HFFc6 (cell line): ENCODE measurements at regions not wholly inside any gene's neighbourhood (a gene's known extent, or its start where the extent isn't known, plus 50 kb on each side); places are given as distances from the start of the nearest gene placed in this dataset.

Experiments
- DNase-seq: peaks from one replicate; pipeline ENCODE4 v3.0.0-alpha.2; 2018
- H3K27ac Mint-ChIP-seq: 2 replicates; pipeline ENCODE4 v1.8.0; 2020; ENCODE audit warnings: mild to moderate bottlenecking, mixed read lengths
- H3K27me3 Mint-ChIP-seq: 2 replicates; pipeline ENCODE4 v1.8.0; 2021; ENCODE audit warnings: mild to moderate bottlenecking, moderate library complexity, mixed read lengths; ENCODE audit not compliant: insufficient read depth
- H3K36me3 Mint-ChIP-seq: 2 replicates; pipeline ENCODE4 v1.8.0; 2021; ENCODE audit warnings: low read depth, mixed read lengths
- H3K4me1 Mint-ChIP-seq: 2 replicates; pipeline ENCODE4 v1.8.0; 2020; ENCODE audit warnings: low read depth, mixed read lengths
- H3K4me3 Mint-ChIP-seq: 2 replicates; pipeline ENCODE4 v1.8.0; 2020; ENCODE audit warnings: mild to moderate bottlenecking, moderate library complexity, mixed read lengths
- H3K9me3 Mint-ChIP-seq: 2 replicates; pipeline ENCODE4 v1.8.0; 2020; ENCODE audit warnings: mild to moderate bottlenecking, mixed read lengths
- CTCF ChIP-seq: fragments of 200-600 bp; sonication (generic); IDR thresholded peaks from 2 replicates; pipeline ENCODE4 v1.5.0; 2021; ENCODE audit warnings: antibody characterized with exemption, mild to moderate bottlenecking

- Mint-ChIP-seq H3K4me3 (no peak overlapping the region), H3K9me3 (peaks cover 15% of the 10 kb centered on the region), H3K4me1 (peaks cover 43% of the 10 kb centered on the region), H3K27me3 (peaks cover 4% of the 10 kb centered on the region; the same call in 1 of the 2 replicates), H3K36me3 (peaks cover 15% of the 10 kb centered on the region), H3K27ac (no peak overlapping the region)
- DNase-seq, result no peak
- no peak for TF ChIP-seq CTCF
Measured at GRCh38 chr11:111067994-111068393, 177.5 kb upstream of the POU2AF2 start.

- peaks cover 15% of the 10 kb centered on the region for H3K36me3 Mint-ChIP-seq
- TF ChIP-seq CTCF, result no peak
- no peak for DNase-seq
- H3K27me3 Mint-ChIP-seq, result peaks cover 4% of the 10 kb centered on the region; the same call in 1 of the 2 replicates
- H3K27ac Mint-ChIP-seq, result no peak overlapping the region
- peaks cover 15% of the 10 kb centered on the region for H3K9me3 Mint-ChIP-seq
- no peak overlapping the region for H3K4me3 Mint-ChIP-seq
- peaks cover 44% of the 10 kb centered on the region for H3K4me1 Mint-ChIP-seq
Measured at GRCh38 chr11:111066846-111067245, 178.7 kb upstream of the POU2AF2 start.

- Mint-ChIP-seq H3K27ac (peak overlapping the region; percentile 77), H3K4me3 (peak overlapping the region; percentile 38; the same call in 1 of the 2 replicates), H3K36me3 (peaks cover 12% of the 10 kb centered on the region), H3K9me3 (peaks cover 13% of the 10 kb centered on the region), H3K27me3 (peaks cover 4% of the 10 kb centered on the region; the same call in 1 of the 2 replicates), H3K4me1 (peaks cover 50% of the 10 kb centered on the region)
- no peak for TF ChIP-seq CTCF
- DNase-seq, result peak; percentile 54
Measured at GRCh38 chr11:111063726-111064517, 181.6 kb upstream of the POU2AF2 start.

- peaks cover 4% of the 10 kb centered on the region; the same call in 1 of the 2 replicates for H3K27me3 Mint-ChIP-seq
- no peak for DNase-seq
- no peak overlapping the region for H3K4me3 Mint-ChIP-seq
- H3K9me3 Mint-ChIP-seq, result no peaks in the 10 kb centered on the region
- peaks cover 46% of the 10 kb centered on the region for H3K4me1 Mint-ChIP-seq
- no peak for TF ChIP-seq CTCF
- H3K27ac Mint-ChIP-seq, result no peak overlapping the region
- H3K36me3 Mint-ChIP-seq, result no peaks in the 10 kb centered on the region
Measured at GRCh38 chr11:111062420-111062819, 183.1 kb upstream of the POU2AF2 start.

GRCh38 chr11:111059726-111060125, 185.8 kb upstream of the POU2AF2 start:
- Mint-ChIP-seq H3K9me3 (no peaks in the 10 kb centered on the region), H3K27me3 (no peaks in the 10 kb centered on the region), H3K27ac (no peak overlapping the region; the same call in 1 of the 2 replicates), H3K36me3 (no peaks in the 10 kb centered on the region), H3K4me1 (peaks cover 33% of the 10 kb centered on the region), H3K4me3 (no peak overlapping the region)
- TF ChIP-seq CTCF, result no peak
- peak; percentile 6 for DNase-seq
